KMS-11 (cell line): ENCODE measurements at regions not wholly inside any gene's neighbourhood (a gene's known extent, or its start where the extent isn't known, plus 50 kb on each side); places are given as distances from the start of the nearest gene placed in this dataset.

Source experiments
- H2AFZ ChIP-seq: fragments of 200-600 bp; sonication (generic); 2 replicates; pipeline ENCODE4 v1.6.1; 2016; ENCODE audit warnings: antibody characterized with exemption, mixed run types, low read depth
- H3K27ac ChIP-seq: fragments of 200-600 bp; sonication (generic); 2 replicates; pipeline ENCODE4 v1.6.1; 2016; ENCODE audit warnings: mild to moderate bottlenecking, mixed run types
- H3K27me3 ChIP-seq: fragments of 200-600 bp; sonication (generic); 2 replicates; pipeline ENCODE4 v1.6.1; 2017; ENCODE audit warnings: mild to moderate bottlenecking, low read depth, mixed run types, moderate library complexity; ENCODE audit not compliant: insufficient read depth
- H3K36me3 ChIP-seq: fragments of 200-600 bp; sonication (generic); 2 replicates; pipeline ENCODE4 v1.6.1; 2017; ENCODE audit warnings: mild to moderate bottlenecking, mixed run types; ENCODE audit not compliant: insufficient read depth
- H3K4me1 ChIP-seq: fragments of 200-600 bp; sonication (generic); 2 replicates; pipeline ENCODE4 v1.6.1; 2016; ENCODE audit warnings: mild to moderate bottlenecking, low read depth, mixed run types; ENCODE audit not compliant: poor library complexity, severe bottlenecking
- H3K4me2 ChIP-seq: fragments of 200-600 bp; sonication (generic); 2 replicates; pipeline ENCODE4 v1.7.0; 2016; ENCODE audit warnings: mild to moderate bottlenecking, mixed run types
- H3K4me3 ChIP-seq: fragments of 200-600 bp; sonication (generic); IDR thresholded peaks from 2 replicates; pipeline ENCODE4 v1.6.1; 2017; ENCODE audit warnings: low read depth, low read length, mixed read lengths; ENCODE audit not compliant: insufficient read depth
- H3K79me2 ChIP-seq: fragments of 200-600 bp; sonication (generic); 2 replicates; pipeline ENCODE4 v1.6.1; 2016; ENCODE audit warnings: low read depth, mixed run types; ENCODE audit not compliant: insufficient read depth
- H3K9ac ChIP-seq: fragments of 200-600 bp; sonication (generic); 2 replicates; pipeline ENCODE4 v1.6.1; 2016; ENCODE audit warnings: mild to moderate bottlenecking, mixed run types
- H4K20me1 ChIP-seq: fragments of 200-600 bp; sonication (generic); 2 replicates; pipeline ENCODE4 v1.6.1; 2016; ENCODE audit warnings: mild to moderate bottlenecking, mixed run types; ENCODE audit not compliant: insufficient read depth
- TF ChIP-seq, protein P1 (sequence below): fragments of 200-600 bp; sonication (generic); conservative IDR thresholded peaks from 2 replicates; pipeline ENCODE4 v1.6.1; 2017; ENCODE audit warnings: low read depth, mild to moderate bottlenecking, antibody characterized with exemption, low read length, moderate library complexity, mixed read lengths

- TF ChIP-seq, protein P1, sequence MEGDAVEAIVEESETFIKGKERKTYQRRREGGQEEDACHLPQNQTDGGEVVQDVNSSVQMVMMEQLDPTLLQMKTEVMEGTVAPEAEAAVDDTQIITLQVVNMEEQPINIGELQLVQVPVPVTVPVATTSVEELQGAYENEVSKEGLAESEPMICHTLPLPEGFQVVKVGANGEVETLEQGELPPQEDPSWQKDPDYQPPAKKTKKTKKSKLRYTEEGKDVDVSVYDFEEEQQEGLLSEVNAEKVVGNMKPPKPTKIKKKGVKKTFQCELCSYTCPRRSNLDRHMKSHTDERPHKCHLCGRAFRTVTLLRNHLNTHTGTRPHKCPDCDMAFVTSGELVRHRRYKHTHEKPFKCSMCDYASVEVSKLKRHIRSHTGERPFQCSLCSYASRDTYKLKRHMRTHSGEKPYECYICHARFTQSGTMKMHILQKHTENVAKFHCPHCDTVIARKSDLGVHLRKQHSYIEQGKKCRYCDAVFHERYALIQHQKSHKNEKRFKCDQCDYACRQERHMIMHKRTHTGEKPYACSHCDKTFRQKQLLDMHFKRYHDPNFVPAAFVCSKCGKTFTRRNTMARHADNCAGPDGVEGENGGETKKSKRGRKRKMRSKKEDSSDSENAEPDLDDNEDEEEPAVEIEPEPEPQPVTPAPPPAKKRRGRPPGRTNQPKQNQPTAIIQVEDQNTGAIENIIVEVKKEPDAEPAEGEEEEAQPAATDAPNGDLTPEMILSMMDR = no peak
- H3K27ac ChIP-seq = no peak overlapping the region
- no peaks in the 10 kb centered on the region for H3K36me3 ChIP-seq
- H3K79me2 ChIP-seq = no peaks in the 10 kb centered on the region
- H3K9ac ChIP-seq = no peak overlapping the region
- no peaks in the 10 kb centered on the region for H4K20me1 ChIP-seq
- no peak overlapping the region for H2AFZ ChIP-seq
- H3K4me2 ChIP-seq = no peak overlapping the region
- H3K4me1 ChIP-seq = no peaks in the 10 kb centered on the region
- H3K4me3 ChIP-seq = no peak overlapping the region
- H3K27me3 ChIP-seq = peaks cover 3% of the 10 kb centered on the region; the same call in 1 of the 2 replicates
Measured at GRCh38 chr11:69956669-69957190, 121.4 kb upstream of the ANO1 start.

- Histone ChIP-seq H3K79me2 (no peaks in the 10 kb centered on the region), H3K4me3 (no peak overlapping the region), H3K4me2 (no peak overlapping the region), H3K27me3 (peaks cover 3% of the 10 kb centered on the region; the same call in 1 of the 2 replicates), H3K9ac (no peak overlapping the region), H3K4me1 (no peaks in the 10 kb centered on the region), H3K27ac (no peak overlapping the region), H4K20me1 (no peaks in the 10 kb centered on the region), H2AFZ (no peak overlapping the region), H3K36me3 (no peaks in the 10 kb centered on the region)
- TF ChIP-seq, protein P1 = no peak
Measured at GRCh38 chr11:69957849-69958248, 120.3 kb upstream of the ANO1 start.

GRCh38 chr11:69958308-69958707 lies 119.8 kb upstream of the ANO1 start:
- no peak overlapping the region for H3K4me3 ChIP-seq
- H3K79me2 ChIP-seq = no peaks in the 10 kb centered on the region
- no peak overlapping the region for H2AFZ ChIP-seq
- H4K20me1 ChIP-seq = no peaks in the 10 kb centered on the region
- H3K4me1 ChIP-seq = no peaks in the 10 kb centered on the region
- H3K36me3 ChIP-seq = no peaks in the 10 kb centered on the region
- peaks cover 3% of the 10 kb centered on the region; the same call in 1 of the 2 replicates for H3K27me3 ChIP-seq
- H3K27ac ChIP-seq = no peak overlapping the region
- H3K4me2 ChIP-seq = no peak overlapping the region
- H3K9ac ChIP-seq = no peak overlapping the region
- TF ChIP-seq, protein P1 = no peak

DNA sequence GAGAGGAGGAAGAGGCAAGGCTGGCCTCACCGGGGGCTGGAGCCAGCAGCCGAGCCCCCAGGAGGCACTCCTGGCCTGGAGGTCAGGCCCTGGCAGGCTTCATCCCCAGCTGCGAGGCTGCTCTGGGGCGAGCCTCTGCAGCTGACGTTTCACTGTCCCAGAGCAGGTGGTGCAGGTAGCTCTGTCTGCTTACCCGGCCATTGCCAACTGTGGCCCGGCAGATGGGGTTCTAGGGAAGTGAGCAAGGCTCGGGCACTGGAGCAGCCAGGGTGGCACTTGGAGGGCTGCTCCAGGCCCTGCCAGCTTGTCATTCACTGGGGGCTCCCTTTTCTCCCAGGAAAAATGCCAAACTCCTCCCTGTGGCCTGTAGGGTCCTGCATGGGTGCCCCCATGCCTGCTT lies 118.7 kb upstream of the ANO1 start:
- Histone ChIP-seq H3K4me3 (no peak overlapping the region), H4K20me1 (no peaks in the 10 kb centered on the region), H3K27me3 (peaks cover 3% of the 10 kb centered on the region; the same call in 1 of the 2 replicates), H3K4me1 (no peaks in the 10 kb centered on the region), H3K79me2 (no peaks in the 10 kb centered on the region), H3K4me2 (no peak overlapping the region), H3K27ac (no peak overlapping the region), H3K36me3 (no peaks in the 10 kb centered on the region), H2AFZ (no peak overlapping the region), H3K9ac (no peak overlapping the region)
- TF ChIP-seq, protein P1 = no peak
